Inferior parietal cortex (tissue), 1 donor: ENCODE measurements at regions not wholly inside any gene's neighbourhood (a gene's known extent, or its start where the extent isn't known, plus 50 kb on each side); places are given as distances from the start of the nearest gene placed in this dataset.

Experiments
- DNase-seq: peaks from one replicate; pipeline ENCODE4 v3.0.0-alpha.2; 2016; ENCODE audit errors: extremely low spot score

DNA sequence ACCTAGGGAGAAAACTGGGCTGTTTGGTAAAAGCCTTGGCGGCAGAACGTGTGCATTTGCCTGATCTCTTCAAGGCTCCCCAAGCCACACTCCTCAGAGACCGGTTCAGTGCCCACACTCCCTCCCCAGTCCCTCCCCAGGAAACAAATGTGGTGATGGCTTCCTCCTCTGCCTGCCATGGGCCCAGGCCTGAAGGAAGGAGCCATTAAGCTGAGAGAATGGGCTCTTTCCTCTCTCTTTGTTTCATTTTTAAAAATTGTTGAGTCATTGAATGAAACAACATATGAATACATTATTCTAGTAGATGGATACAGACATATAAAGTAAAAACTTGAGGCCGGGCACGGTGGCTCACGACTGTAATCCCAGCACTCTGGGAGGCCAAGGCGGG is 50.6 kb upstream of the YWHAQ start:
- DNase-seq = no peak

- no peak for DNase-seq
Measured at GRCh38 chr2:9685637-9686036, 54.8 kb upstream of the YWHAQ start.

DNA sequence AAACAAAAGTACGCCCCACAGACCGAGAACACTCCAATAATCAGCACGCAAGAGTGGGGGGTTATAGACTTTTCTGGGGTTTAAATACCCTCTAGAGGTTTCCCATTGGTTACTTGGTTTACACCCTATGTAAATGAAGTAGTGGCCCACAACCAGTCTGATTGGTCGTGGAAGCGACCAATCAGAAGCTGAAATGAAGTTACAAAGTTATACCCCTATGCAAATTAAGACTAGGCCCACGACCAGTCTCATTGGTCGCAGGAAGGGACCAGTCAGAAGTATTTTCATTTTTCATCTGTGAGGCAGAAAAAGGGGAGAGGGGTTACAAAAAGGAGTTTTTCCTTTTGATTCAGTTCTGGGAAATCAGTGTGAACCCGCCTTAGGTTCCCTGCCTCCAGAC is 55.3 kb upstream of the YWHAQ start:
- DNase-seq = no peak

GRCh38 chr2:9690252-9690651 is 59.5 kb upstream of the YWHAQ start:
- no peak for DNase-seq

DNA sequence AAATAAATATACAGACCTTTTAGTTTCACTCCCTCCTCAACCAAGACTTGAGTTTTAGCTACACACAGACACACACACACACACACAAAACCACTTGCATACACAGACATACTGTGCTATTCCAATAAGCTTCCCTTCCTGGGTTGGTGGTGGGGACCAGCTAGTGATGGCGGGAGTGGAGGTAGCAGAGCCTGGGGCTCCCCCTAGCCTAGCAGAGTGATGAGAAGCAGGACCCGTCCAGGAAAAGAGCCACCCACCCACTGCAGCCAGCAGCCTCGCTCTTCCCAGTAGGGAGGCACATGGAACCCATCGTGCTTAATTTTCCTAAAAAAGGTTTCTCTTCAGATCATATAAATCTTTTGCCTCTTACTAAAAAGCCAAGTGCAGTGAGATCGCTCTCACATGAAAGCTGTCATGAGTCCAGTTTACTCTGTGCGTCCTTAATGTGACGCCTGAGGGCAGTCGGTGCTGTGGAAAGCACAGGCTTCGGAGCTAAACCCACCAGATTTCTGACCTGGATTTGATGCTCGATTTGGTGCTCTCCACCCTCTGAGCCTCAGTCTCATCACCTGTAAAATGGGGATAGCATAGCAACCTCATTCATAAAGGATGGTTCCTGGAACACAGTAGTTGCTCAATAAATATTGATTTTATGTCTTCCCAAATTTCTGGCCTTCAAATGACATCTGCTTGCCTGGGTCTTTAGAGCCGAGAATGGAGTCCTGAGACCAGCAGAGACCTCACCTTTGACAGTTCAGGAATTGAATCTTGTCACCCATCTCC is 60.1 kb upstream of the YWHAQ start:
- DNase-seq = no peak

DNA sequence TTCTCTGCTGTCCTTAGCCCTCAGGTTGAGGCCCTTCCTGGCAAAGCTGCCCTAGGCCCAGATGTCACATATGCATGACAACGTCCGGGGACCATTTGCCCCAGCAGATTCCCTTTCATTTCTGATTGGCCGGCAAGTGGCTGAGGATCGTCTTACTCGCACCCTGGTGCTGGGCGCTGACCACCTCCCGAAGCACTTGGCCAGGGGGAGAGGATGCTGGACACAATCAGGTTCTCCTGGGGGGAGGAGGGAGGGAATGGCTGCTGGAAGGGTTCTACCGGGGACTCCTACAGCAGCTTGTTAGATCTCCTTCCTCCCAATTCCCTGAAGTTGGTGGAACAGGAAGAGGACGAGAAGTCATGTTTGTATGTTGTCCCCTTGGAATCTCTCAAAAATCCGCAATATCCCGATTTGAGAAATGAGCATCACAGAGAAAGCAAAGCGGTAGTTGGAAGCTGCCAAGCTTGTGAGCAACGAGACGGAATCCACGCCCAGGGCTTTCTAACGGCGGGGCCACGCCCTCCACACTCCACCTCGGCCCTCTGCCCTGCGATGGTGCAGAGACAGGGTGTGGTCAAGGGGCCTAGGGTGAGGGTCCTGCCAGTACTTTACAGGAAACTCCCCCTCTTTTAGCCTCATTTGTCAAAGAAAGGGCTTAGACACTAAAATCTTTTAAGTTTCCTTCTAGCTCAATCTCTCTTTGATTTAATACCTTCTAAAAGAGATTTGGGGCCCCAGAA is 61.8 kb upstream of the YWHAQ start:
- DNase-seq = no peak

DNA sequence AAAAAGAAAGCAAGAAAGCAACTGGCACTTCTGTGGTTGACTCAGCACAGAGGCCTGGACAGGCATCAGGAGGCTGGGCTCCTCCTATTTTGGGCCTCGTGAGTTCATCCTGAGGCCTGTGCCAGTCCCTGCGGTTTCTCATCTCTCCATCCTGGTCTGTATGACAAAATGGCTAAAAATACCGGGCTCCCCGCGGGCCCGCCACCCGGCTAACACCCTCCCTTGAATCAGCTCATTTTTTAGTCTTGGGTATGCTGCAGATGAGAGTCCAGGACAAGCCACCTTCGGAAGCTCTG is 62.3 kb upstream of the YWHAQ start:
- DNase-seq = no peak

DNA sequence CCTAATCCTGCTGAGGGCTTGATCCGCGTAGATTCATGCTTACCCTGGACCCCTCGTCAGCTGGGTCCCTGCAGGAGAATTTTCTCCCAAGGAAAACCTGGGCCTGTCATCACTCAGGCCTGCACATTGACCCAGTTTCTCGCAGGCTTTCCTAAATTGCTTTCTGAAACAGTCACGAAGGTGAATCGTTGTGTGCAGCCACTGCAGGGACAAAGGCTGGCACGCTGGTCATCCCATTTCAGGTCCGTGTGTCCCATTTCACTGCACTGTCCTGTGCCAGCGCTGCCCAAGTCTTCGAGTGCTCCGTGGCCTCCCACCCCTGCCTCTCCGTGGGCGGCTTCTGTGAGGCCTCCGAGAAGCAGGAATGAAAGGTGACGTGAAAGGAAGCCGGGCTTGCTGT is 62.8 kb upstream of the YWHAQ start:
- no peak for DNase-seq

DNA sequence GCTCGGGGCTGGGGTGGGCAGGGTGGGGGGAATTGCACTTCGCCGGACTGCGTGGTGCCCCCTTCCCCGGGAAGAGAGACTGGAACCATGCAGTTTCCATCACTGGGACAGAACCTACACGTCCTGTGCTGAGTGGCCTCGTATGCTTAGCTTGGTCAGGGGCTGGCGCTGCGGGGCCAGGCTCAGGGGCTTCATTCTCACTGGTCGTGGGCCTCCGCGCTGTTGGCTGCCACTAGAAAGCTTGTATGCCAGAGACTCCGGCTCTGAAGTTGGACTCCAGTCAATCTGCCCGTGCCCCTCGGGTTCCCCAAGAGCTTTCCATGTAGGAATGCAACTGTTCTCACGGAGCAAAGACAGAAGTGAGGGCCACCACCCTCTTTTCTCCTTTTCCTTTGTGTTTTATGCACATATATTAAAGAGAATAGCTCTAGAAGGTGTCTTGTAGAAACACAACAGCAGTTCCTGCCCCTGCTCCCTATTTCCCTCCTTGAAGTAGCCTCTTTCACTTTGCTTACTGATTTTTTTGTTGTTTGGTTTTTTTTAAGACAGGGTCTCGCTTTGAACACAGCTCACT is 64.0 kb upstream of the YWHAQ start:
- DNase-seq = no peak

DNA sequence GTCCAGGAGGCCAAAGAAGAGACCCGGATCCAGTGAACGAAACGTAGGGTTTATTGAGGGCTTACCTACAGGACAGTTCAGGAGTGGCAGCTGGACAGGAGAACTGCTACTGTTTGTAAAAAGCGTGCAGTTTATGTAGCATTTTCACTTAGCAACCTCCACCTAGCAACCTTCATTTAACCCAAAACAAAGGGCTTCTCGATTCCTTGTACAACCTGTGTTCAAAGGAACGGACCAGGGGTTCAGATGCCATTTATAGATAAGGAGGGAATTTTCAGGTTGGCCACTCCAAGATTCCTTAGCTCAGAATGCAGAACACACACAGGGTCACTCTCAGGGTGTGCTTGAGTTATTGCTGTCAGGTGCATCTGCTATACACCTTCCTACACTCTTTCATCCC is 65.1 kb upstream of the YWHAQ start:
- DNase-seq = no peak

DNA sequence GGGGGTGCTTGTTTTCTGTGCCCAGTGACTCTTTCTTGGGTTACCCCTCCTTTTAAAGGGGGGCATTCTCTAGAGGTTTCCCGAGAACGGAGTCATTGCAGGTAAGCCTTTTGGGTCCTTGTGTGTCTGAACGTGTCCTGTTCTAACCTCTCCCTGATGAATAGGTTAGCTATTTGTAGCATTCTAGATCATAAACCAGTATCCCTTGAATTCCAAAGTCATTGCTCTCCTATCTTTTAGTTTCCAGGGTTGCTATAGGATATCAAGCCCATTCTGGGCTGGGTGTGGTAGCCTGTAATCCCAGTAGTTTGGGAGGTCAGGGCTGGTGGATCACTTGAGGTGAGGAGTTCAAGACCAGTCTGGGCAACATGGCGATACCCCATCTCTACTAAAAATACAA is 65.9 kb upstream of the YWHAQ start:
- DNase-seq = no peak

DNA sequence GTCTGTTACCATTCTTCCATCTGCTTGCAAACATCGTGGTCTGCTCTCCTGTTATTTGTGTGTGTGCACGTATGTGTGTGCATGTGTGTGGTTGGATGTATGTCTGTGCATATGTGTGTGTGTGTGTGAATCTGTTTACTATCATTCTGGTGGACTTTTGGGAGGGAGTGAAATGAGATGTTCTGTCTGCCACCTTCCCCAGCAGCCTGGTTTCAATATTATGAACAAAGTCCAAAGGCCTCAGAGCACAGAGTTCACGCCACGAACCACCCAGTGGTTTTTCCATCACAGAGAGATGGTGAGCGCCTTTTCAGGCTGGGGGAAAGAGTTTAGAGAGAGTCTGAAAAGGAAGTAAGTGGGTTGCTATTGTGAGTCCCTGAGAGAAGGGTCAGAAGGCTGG is 67.1 kb upstream of the YWHAQ start:
- DNase-seq = no peak

DNA sequence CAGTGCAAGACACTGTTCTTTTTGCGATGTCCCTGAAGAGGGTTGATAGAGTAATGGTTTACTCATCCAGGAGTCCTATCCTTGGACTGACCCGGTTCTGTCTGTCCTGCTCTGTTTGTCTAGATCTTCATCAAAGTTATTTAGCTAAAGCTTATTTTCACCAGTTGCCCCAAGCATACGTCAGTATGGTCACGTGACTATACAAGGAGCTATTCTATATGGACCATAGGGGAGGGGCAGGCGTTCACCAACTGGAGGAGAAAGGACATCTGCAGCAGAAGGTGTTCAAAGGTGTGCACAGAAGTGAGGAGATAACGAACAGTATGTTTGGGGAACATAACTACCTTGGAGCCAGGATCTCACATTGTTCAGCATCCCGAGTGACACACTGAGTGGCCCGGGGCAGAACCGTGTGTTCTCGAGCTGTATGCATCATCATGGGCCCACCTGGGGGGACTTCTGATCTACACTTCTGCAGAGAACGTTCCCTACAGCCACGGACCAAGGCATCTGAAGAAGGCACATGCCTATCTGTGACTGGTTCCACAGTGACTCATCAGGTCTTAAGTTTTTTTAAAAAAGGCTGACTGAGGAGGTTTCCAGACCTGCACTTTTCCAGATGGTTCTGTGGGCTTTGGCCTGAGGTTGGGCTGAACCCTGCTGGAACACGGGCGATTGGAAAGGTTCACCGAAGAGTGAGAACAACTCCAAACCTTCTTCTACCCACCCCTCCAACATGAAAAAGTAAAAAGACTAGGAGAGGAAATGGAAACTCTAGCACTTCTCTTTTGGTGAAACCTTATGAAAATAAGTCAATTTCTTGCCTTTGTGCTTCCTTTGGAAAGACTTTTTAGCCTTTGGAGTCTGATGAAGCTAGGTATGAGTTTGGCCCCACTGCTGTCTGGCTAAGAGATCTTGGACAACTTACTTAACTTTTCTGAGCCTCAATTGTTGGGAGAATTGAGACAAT is 68.6 kb upstream of the YWHAQ start:
- DNase-seq = no peak

DNA sequence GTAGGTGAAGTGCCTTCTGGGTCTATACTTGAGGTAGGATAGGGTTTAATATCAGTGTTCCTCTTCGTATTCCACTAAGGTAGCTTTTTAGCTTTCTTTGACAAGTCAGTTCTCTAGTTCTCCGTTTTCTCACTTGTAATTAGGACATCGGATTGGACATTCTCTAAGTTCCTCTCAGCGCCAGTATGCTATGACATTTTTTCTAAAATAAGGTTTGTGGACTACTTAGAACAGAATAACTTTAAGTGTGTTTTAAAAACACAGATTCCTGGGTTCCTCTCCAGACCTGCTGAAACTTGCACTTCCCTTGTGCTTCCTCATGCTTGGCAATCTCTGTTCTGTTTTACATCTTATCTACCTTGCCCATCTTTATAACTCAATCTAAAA is 69.3 kb upstream of the YWHAQ start:
- no peak for DNase-seq

DNA sequence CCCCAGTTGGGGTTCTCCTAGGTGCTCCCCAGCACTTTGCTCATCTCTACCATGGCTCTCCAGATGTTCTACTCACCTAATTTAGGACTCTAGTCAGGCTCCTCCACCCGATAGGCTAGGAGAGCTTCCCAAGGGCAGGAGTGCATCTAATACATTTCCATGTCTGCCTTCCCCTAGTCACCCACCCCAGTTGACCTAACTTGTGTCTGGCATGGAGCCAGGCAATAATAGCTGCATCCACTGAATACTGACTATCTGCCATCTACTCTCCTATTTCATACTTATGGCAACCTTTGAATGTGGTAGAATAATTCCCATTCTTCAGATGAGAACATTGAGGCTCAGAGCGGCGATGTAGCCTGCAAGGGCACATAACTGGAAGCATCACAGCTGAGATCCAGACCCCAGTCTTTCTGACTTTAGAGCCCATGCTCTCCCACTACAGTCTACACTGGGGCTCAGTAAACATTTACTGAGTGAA is 71.8 kb upstream of the YWHAQ start:
- no peak for DNase-seq

GRCh38 chr2:9703085-9703678 is 72.4 kb upstream of the YWHAQ start:
- no peak for DNase-seq

GRCh38 chr2:9703701-9704221 is 73.0 kb upstream of the YWHAQ start:
- DNase-seq = peak; percentile 36

- no peak for DNase-seq
Measured at GRCh38 chr2:9704600-9704999, 73.8 kb upstream of the YWHAQ start.

DNA sequence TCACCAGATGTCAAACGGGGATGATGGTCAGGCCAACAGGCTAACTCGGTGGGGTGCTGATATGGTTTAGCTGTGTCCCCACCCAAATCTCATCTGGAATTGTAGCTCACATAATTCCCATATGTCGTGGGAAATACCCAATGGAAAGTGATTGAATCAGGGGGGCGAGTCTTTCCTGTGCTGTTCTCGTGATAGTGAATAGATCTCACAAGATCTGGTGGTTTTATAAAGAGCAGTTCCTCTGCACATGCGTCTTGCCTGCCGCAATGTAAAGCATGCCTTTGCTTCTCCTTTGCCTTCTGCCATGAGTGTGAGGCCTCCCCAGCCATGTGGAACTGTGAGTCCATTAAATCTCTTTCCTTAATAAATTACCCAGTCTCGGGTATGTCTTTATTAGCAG is 74.4 kb upstream of the YWHAQ start:
- DNase-seq = no peak

- DNase-seq = no peak
Measured at GRCh38 chr2:9707008-9707407, 76.2 kb upstream of the YWHAQ start.

GRCh38 chr2:9707611-9708160 is 76.9 kb upstream of the YWHAQ start:
- no peak for DNase-seq
